ENCODE measurements at regions not wholly inside any gene's neighbourhood (a gene's known extent, or its start where the extent isn't known, plus 50 kb on each side); places are given as distances from the start of the nearest gene placed in this dataset.
A peak's percentile ranks its signal among the peaks of the same experiment; 100 is the strongest.

- TF ChIP-seq, protein P1, sequence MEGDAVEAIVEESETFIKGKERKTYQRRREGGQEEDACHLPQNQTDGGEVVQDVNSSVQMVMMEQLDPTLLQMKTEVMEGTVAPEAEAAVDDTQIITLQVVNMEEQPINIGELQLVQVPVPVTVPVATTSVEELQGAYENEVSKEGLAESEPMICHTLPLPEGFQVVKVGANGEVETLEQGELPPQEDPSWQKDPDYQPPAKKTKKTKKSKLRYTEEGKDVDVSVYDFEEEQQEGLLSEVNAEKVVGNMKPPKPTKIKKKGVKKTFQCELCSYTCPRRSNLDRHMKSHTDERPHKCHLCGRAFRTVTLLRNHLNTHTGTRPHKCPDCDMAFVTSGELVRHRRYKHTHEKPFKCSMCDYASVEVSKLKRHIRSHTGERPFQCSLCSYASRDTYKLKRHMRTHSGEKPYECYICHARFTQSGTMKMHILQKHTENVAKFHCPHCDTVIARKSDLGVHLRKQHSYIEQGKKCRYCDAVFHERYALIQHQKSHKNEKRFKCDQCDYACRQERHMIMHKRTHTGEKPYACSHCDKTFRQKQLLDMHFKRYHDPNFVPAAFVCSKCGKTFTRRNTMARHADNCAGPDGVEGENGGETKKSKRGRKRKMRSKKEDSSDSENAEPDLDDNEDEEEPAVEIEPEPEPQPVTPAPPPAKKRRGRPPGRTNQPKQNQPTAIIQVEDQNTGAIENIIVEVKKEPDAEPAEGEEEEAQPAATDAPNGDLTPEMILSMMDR (IDR thresholded peaks at IDR 0.05), result no peak
- Histone ChIP-seq H3K4me1 (no peaks in the 10 kb centered on the region), H3K27ac (no peak overlapping the region), H3K4me3 (no peak overlapping the region), H3K36me3 (no peaks in the 10 kb centered on the region), H3K27me3 (no peaks in the 10 kb centered on the region), H3K9me3 (no peaks in the 10 kb centered on the region)
- DNase-seq, result no peak
- peak; percentile 24 for ATAC-seq
- intact Hi-C loops (cut with DNase I), result no loop called here
Measured at GRCh38 chr13:56659041-56659471, 481.7 kb upstream of the PRR20A start.

- ATAC-seq (no peak), DNase-seq (no peak)
- Histone ChIP-seq H3K4me3 (no peak overlapping the region), H3K36me3 (no peaks in the 10 kb centered on the region), H3K4me1 (no peaks in the 10 kb centered on the region), H3K27me3 (no peaks in the 10 kb centered on the region), H3K27ac (no peak overlapping the region), H3K9me3 (peaks cover 4% of the 10 kb centered on the region)
- TF ChIP-seq, protein P1 (IDR thresholded peaks at IDR 0.05), result no peak
- intact Hi-C loops (cut with DNase I), result no loop called here
Measured at GRCh38 chr13:56670563-56670962, 470.2 kb upstream of the PRR20A start.

GRCh38 chr13:56681404-56681803 is 459.3 kb upstream of the PRR20A start:
- DNase-seq, result no peak
- TF ChIP-seq, protein P1 (IDR thresholded peaks at IDR 0.05), result no peak
- peaks cover 9% of the 10 kb centered on the region for H3K9me3 ChIP-seq
- intact Hi-C loops (cut with DNase I), result no loop called here
- no peak for ATAC-seq
- H3K27ac ChIP-seq, result no peak overlapping the region
- no peak overlapping the region for H3K4me3 ChIP-seq
- H3K27me3 ChIP-seq, result no peaks in the 10 kb centered on the region
- H3K36me3 ChIP-seq, result no peaks in the 10 kb centered on the region
- no peaks in the 10 kb centered on the region for H3K4me1 ChIP-seq

DNA sequence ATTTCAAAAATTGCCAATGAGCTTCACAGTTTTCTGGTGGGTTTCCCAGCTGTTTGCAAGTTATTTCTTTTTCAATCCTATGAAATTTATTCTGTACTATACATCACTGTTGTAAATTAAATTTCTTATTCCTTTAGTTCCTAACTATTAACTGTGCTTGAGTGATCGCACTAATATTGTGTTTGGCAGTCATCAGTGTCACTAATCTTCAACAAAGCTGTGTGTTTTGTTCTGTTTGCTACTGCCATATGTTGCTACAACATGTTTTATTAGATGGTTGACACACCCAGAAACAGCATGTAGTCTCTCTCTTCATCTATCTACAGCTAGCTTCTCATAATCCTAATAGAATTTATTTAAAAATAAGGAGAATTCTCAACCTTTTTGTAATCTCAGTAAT is 453.6 kb upstream of the PRR20A start:
- DNase-seq (no peak), ATAC-seq (no peak)
- H3K27ac ChIP-seq, result no peak overlapping the region
- no peak overlapping the region for H3K4me3 ChIP-seq
- no peaks in the 10 kb centered on the region for H3K9me3 ChIP-seq
- intact Hi-C loops (cut with DNase I), result no loop called here
- no peaks in the 10 kb centered on the region for H3K4me1 ChIP-seq
- H3K36me3 ChIP-seq, result no peaks in the 10 kb centered on the region
- TF ChIP-seq, protein P1 (IDR thresholded peaks at IDR 0.05), result no peak
- H3K27me3 ChIP-seq, result no peaks in the 10 kb centered on the region

GRCh38 chr13:56697011-56697410 is 443.7 kb upstream of the PRR20A start:
- TF ChIP-seq, protein P1 (IDR thresholded peaks at IDR 0.05), result no peak
- intact Hi-C loops (cut with DNase I), result no loop called here
- Histone ChIP-seq H3K4me1 (no peaks in the 10 kb centered on the region), H3K4me3 (no peak overlapping the region), H3K27me3 (no peaks in the 10 kb centered on the region), H3K9me3 (no peaks in the 10 kb centered on the region), H3K27ac (no peak overlapping the region), H3K36me3 (no peaks in the 10 kb centered on the region)
- no peak for ATAC-seq
- no peak for DNase-seq

GRCh38 chr13:56700324-56700723 is 440.4 kb upstream of the PRR20A start:
- Histone ChIP-seq H3K4me3 (no peak overlapping the region), H3K27ac (no peak overlapping the region), H3K4me1 (no peaks in the 10 kb centered on the region), H3K36me3 (no peaks in the 10 kb centered on the region), H3K27me3 (no peaks in the 10 kb centered on the region), H3K9me3 (no peaks in the 10 kb centered on the region)
- no peak for ATAC-seq
- intact Hi-C loops (cut with DNase I), result no loop called here
- DNase-seq, result no peak
- TF ChIP-seq, protein P1 (IDR thresholded peaks at IDR 0.05), result no peak

Measured in upper lobe of right lung (tissue), 1 donor.